HEK293T (cell line): ENCODE measurements at regions not wholly inside any gene's neighbourhood (a gene's known extent, or its start where the extent isn't known, plus 50 kb on each side); places are given as distances from the start of the nearest gene placed in this dataset.

Experiments used
- CTCF ChIA-PET: fragments of 350-600 bp; formaldehyde crosslinking; extraction: SDS; loops from one replicate; lab custom pipeline; 2021; ENCODE audit warnings: antibody characterized with exemption, inconsistent platforms; lab: Yijun Ruan, JAX
- POLR2A ChIA-PET: fragments of 350-600 bp; formaldehyde crosslinking; extraction: SDS; loops from one replicate; lab custom pipeline; 2020; ENCODE audit warnings: antibody characterized with exemption, inconsistent platforms; lab: Yijun Ruan, JAX
- DNase-seq: peaks from one replicate; pipeline ENCODE4 v3.0.0; 2012; ENCODE audit warnings: mixed read lengths; ENCODE audit errors: extremely low spot score
- ARNT ChIP-seq: fragments of 450-650 bp; IDR thresholded peaks from 2 replicates; pipeline ENCODE4 v1.6.1; 2017; ENCODE audit warnings: mild to moderate bottlenecking
- BHLHE40 ChIP-seq: fragments of 450-650 bp; IDR thresholded peaks from 2 replicates; pipeline ENCODE4 v1.6.1; 2016; ENCODE audit warnings: mild to moderate bottlenecking, moderate library complexity, borderline replicate concordance
- CTBP1 ChIP-seq: fragments of 450-650 bp; IDR thresholded peaks from 2 replicates; pipeline ENCODE4 v1.6.1; 2016; ENCODE audit warnings: borderline replicate concordance
- ELF4 ChIP-seq: fragments of 450-650 bp; IDR thresholded peaks from 2 replicates; pipeline ENCODE4 v1.6.1; 2017; ENCODE audit warnings: antibody characterized with exemption
- FOXA1 ChIP-seq: fragments of 450-650 bp; IDR thresholded peaks from 2 replicates; pipeline ENCODE4 v1.6.1; 2016; ENCODE audit warnings: mild to moderate bottlenecking
- FOXK2 ChIP-seq: fragments of 450-650 bp; IDR thresholded peaks from 2 replicates; pipeline ENCODE4 v1.6.1; 2016; ENCODE audit warnings: mild to moderate bottlenecking
- FOXM1 ChIP-seq: fragments of 450-650 bp; IDR thresholded peaks from 2 replicates; pipeline ENCODE4 v1.6.1; 2017; ENCODE audit warnings: mild to moderate bottlenecking, borderline replicate concordance
- HDGF ChIP-seq: fragments of 450-650 bp; IDR thresholded peaks from 2 replicates; pipeline ENCODE4 v1.6.1; 2017; ENCODE audit warnings: antibody characterized with exemption, borderline replicate concordance
- L3MBTL2 ChIP-seq: fragments of 450-650 bp; conservative IDR thresholded peaks from 2 replicates; pipeline ENCODE4 v1.6.1; 2016; ENCODE audit warnings: mild to moderate bottlenecking
- LEF1 ChIP-seq: fragments of 450-650 bp; IDR thresholded peaks from 2 replicates; pipeline ENCODE4 v1.6.1; 2017; ENCODE audit warnings: mild to moderate bottlenecking, borderline replicate concordance
- NFRKB ChIP-seq: fragments of 450-650 bp; IDR thresholded peaks from 2 replicates; pipeline ENCODE4 v1.6.1; 2016; ENCODE audit warnings: mild to moderate bottlenecking, moderate library complexity
- SP1 ChIP-seq: fragments of 450-650 bp; IDR thresholded peaks from 2 replicates; pipeline ENCODE4 v1.6.1; 2017
- SUZ12 ChIP-seq: fragments of 450-650 bp; IDR thresholded peaks from 2 replicates; pipeline ENCODE4 v1.6.1; 2016; ENCODE audit warnings: mild to moderate bottlenecking
- TARDBP ChIP-seq: fragments of 450-650 bp; IDR thresholded peaks from 2 replicates; pipeline ENCODE4 v1.6.1; 2016
- ZNF384 ChIP-seq: fragments of 450-650 bp; IDR thresholded peaks from 2 replicates; pipeline ENCODE4 v1.6.1; 2016
- TF ChIP-seq, protein P1 (sequence below): fragments of 450-650 bp; IDR thresholded peaks from 2 replicates; pipeline ENCODE4 v1.6.1; 2016

DNA sequence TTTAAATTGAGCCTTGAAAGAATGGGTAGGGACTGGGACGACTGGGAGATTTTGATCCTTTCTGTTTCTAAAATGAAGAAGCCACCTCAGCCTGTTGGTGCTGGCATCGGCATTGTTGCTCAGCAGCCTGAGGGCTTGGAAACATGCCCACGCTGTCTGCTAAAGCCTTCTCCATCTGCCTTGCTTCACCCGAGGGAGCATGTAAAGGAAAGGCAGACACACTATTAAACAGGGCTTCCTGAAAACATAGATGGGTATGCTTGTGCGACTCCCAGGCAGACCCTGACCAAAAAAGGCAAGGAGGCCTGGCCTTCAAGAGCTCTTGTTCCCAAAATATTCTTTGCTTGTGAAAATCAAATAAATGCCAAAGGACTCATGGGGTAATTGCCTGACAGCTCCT lies 84.2 kb upstream of the SLC4A7 start:
- ChIA-PET CTCF (no interaction called here), POLR2A (no interaction called here)
- no peak for DNase-seq
- TF ChIP-seq L3MBTL2 (no peak), ELF4 (no peak), BHLHE40 (no peak), FOXA1 (no peak), SP1 (no peak), NFRKB (no peak), FOXM1 (no peak), ZNF384 (no peak), CTBP1 (no peak)
- TF ChIP-seq, protein P1, sequence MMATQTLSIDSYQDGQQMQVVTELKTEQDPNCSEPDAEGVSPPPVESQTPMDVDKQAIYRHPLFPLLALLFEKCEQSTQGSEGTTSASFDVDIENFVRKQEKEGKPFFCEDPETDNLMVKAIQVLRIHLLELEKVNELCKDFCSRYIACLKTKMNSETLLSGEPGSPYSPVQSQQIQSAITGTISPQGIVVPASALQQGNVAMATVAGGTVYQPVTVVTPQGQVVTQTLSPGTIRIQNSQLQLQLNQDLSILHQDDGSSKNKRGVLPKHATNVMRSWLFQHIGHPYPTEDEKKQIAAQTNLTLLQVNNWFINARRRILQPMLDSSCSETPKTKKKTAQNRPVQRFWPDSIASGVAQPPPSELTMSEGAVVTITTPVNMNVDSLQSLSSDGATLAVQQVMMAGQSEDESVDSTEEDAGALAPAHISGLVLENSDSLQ, result no peak

DNA sequence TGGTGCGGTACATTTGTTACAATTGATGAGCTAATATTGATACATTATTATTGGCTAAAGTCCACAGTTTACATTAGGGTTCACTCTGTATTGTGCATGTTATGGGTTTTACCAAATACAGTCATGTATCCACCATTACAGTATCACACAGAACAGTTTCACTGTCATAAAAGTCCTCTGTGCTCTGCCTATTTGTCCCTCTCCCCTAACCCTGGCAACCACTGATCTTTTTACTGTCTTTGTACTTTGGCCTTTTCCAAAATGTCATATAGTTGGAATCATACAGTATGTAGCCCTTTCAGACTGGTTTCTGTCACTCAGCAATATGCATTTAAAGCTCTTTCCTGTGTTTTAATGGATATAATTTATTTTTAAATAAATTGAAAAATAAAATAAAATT lies 83.1 kb upstream of the SLC4A7 start:
- TF ChIP-seq ARNT (no peak), SP1 (no peak), NFRKB (no peak), ZNF384 (no peak), HDGF (no peak), FOXM1 (no peak), FOXA1 (no peak), SUZ12 (no peak), LEF1 (no peak), BHLHE40 (no peak), FOXK2 (no peak), L3MBTL2 (no peak), TARDBP (no peak), ELF4 (no peak), CTBP1 (no peak)
- TF ChIP-seq, protein P1, result no peak
- CTCF ChIA-PET, result no interaction called here
- DNase-seq, result no peak
- POLR2A ChIA-PET, result no interaction called here

DNA sequence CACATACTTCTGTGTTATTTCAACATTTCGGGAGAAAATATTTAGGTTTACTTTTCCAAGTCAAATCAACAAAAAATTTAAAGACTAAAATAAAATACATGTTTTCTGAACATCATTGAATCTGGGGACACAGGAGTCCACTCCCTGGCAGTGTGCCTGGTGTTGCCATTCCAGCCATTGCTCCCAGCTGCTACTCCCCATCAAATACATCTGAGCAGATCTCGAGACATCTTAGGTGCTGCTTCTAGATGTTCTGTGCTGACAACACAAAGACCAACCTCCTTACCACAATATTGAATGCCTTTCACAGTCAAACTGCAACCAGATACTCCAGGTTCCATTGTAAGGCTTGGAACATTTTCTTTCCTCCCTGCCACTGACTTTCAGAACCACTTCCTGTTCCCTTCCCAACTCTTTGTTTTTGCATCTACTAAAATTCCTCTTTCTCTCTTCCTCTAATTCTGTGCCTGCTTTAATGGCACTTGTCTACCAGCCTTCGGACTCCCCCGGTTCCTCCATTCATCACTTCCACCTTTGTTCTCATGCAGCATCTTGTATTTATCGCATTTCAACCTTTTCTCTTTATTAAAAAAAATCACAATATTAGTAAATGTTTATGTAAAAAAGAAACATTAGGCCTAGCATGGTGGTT lies 81.1 kb upstream of the SLC4A7 start:
- DNase-seq, result no peak
- TF ChIP-seq ELF4, result no peak
- TF ChIP-seq SUZ12, result no peak
- no peak for TF ChIP-seq ZNF384
- no peak for TF ChIP-seq FOXA1
- ChIA-PET POLR2A (no interaction called here), CTCF (no interaction called here)

DNA sequence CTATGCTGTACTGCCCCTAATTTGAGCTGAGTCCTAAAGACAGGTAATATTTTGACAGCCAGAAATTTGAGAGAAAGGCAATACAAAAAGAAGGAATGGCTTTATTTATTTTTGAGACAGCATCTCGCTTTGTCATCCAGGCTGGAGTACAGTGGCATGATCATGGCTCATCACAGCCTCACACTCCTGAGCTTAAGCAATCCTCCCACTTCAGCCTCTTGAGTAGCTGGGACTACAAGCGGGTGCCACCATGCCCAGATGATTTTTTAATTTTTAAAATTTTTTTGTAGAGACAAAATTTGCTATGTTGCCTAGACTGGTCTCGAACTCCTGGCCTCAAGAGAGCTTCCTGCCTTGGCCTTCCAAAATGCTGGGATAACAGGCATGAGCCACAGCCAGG lies 77.4 kb upstream of the SLC4A7 start:
- TF ChIP-seq FOXM1, result no peak
- TF ChIP-seq CTBP1, result no peak
- TF ChIP-seq, protein P1, result no peak
- TF ChIP-seq ZNF384, result no peak
- TF ChIP-seq NFRKB, result no peak
- no peak for TF ChIP-seq SP1
- no peak for TF ChIP-seq TARDBP
- TF ChIP-seq FOXK2, result no peak
- no peak for TF ChIP-seq HDGF
- TF ChIP-seq ELF4, result no peak
- no peak for TF ChIP-seq SUZ12

DNA sequence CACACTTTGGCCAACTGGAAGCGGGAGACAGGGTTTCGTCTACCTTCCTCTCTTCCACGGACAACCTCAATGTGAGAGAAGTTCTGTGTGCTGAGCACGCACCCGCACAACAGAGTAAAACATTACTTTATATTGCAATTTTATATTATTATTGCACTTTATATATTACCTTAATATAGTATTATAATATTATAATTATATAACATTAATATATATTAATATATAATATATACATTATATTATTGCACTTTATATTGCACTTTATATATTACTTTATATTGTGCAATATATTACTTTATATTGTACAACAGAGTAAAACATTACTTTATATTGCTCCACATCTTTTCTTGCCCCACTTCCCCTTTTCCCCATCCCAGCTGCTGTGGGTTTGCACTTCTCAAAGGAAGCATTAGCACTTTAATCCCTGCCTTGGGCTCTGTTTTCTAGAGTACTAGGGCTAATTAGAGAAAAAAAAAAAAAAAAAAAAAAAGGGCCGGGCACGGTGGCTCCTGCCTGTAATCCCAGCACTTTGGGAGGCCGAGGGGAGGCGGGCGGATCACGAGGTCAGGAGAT lies 76.4 kb upstream of the SLC4A7 start:
- no peak for DNase-seq
- TF ChIP-seq SUZ12 (no peak), FOXM1 (no peak), TARDBP (no peak), CTBP1 (no peak), FOXA1 (no peak), HDGF (no peak)
- TF ChIP-seq, protein P1, result no peak

More for the DNA sequence above, 77.4 kb upstream of the SLC4A7 start:
- CTCF ChIA-PET, result no interaction called here
- POLR2A ChIA-PET, result no interaction called here
- no peak for DNase-seq

DNA sequence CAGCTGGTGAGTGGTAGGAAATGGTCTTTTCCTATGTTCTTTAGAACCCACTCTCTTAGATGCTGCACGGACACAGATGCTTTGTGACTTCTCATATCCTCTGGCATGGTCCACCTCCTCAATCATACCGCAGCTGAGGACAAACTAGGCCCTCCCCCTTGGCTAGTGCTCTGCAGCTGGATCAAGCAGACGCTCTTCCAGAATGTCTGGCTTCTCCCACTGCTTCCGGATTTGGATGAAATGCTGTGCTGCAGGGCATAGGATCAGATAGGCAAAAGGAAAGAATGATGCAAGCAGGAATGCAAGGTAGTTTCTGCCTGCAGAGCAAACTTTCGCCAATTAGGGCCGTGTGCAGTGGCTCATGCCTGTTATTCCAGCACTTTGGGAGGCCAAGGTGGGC lies 75.7 kb upstream of the SLC4A7 start:
- ChIA-PET CTCF (no interaction called here), POLR2A (no interaction called here)
- DNase-seq, result no peak

More for the DNA sequence above, 76.4 kb upstream of the SLC4A7 start:
- CTCF ChIA-PET, result no interaction called here
- POLR2A ChIA-PET, result no interaction called here

More for the DNA sequence above, 75.7 kb upstream of the SLC4A7 start:
- TF ChIP-seq ARNT (no peak), BHLHE40 (no peak), HDGF (no peak), ZNF384 (no peak), ELF4 (no peak), NFRKB (no peak), LEF1 (no peak), TARDBP (no peak), CTBP1 (no peak), FOXM1 (no peak), SUZ12 (no peak), L3MBTL2 (no peak)
